ENCODE measurements at regions not wholly inside any gene's neighbourhood (a gene's known extent, or its start where the extent isn't known, plus 50 kb on each side); places are given as distances from the start of the nearest gene placed in this dataset.

- no peak for TF ChIP-seq CTCF (IDR thresholded peaks at IDR 0.05)
- no peak for TF ChIP-seq POLR2A (IDR thresholded peaks at IDR 0.05)
Observed at GRCh38 chrX:14220386-14220944, 190.8 kb upstream of the GEMIN8 start.

Data from vagina (tissue), 2 donors.